GM23248 (cell line): ENCODE measurements at regions not wholly inside any gene's neighbourhood (a gene's known extent, or its start where the extent isn't known, plus 50 kb on each side); places are given as distances from the start of the nearest gene placed in this dataset.

Source experiments
- DNase-seq: peaks from one replicate; pipeline ENCODE4 v3.0.0-alpha.2; 2015
- H2AFZ ChIP-seq: fragments of 200-600 bp; sonication (generic); 2 replicates; pipeline ENCODE4 v1.6.1; 2016; ENCODE audit warnings: antibody characterized with exemption
- H3F3A ChIP-seq: fragments of 200-600 bp; sonication (generic); 2 replicates; pipeline ENCODE4 v1.6.1; 2016; ENCODE audit warnings: mild to moderate bottlenecking, antibody characterized with exemption, mixed run types; ENCODE audit not compliant: insufficient read depth
- H3K27ac ChIP-seq: fragments of 200-600 bp; sonication (generic); 2 replicates; pipeline ENCODE4 v1.5.1; 2016; ENCODE audit warnings: mild to moderate bottlenecking
- H3K27me3 ChIP-seq: fragments of 200-600 bp; sonication (generic); replicated peaks from 2 replicates; pipeline ENCODE4 v1.6.1; 2016; ENCODE audit warnings: mild to moderate bottlenecking; ENCODE audit not compliant: insufficient read depth
- H3K36me3 ChIP-seq: fragments of 200-600 bp; sonication (generic); 2 replicates; pipeline ENCODE4 v1.6.1; 2016; ENCODE audit warnings: low read depth, mild to moderate bottlenecking
- H3K4me1 ChIP-seq: fragments of 200-600 bp; sonication (generic); 2 replicates; pipeline ENCODE4 v1.6.1; 2016; ENCODE audit warnings: mild to moderate bottlenecking; ENCODE audit not compliant: insufficient read depth
- H3K4me2 ChIP-seq: fragments of 200-600 bp; sonication (generic); one replicate; pipeline ENCODE4 v1.6.1; 2016; ENCODE audit warnings: mild to moderate bottlenecking; ENCODE audit not compliant: unreplicated experiment
- H3K4me3 ChIP-seq: fragments of 200-600 bp; sonication (generic); 2 replicates; pipeline ENCODE4 v1.5.1; 2016; ENCODE audit warnings: mild to moderate bottlenecking
- H3K79me2 ChIP-seq: fragments of 200-600 bp; sonication (generic); 2 replicates; pipeline ENCODE4 v1.6.1; 2016; ENCODE audit warnings: mild to moderate bottlenecking; ENCODE audit not compliant: insufficient read depth
- H3K9ac ChIP-seq: fragments of 200-600 bp; sonication (generic); 2 replicates; pipeline ENCODE4 v1.6.1; 2016; ENCODE audit warnings: mild to moderate bottlenecking
- H3K9me2 ChIP-seq: fragments of 200-600 bp; sonication (generic); 2 replicates; pipeline ENCODE4 v1.6.1; 2016; ENCODE audit warnings: mixed run types, mild to moderate bottlenecking, moderate library complexity; ENCODE audit not compliant: insufficient read depth
- H3K9me3 ChIP-seq: fragments of 200-600 bp; sonication (generic); one replicate; pipeline ENCODE4 v1.6.1; 2017; ENCODE audit warnings: low read depth
- H4K20me1 ChIP-seq: fragments of 200-600 bp; sonication (generic); 2 replicates; pipeline ENCODE4 v1.6.0; 2016; ENCODE audit not compliant: insufficient read depth
- EZH2 ChIP-seq: fragments of 200-600 bp; sonication (generic); IDR thresholded peaks from 2 replicates; pipeline ENCODE4 v1.6.1; 2018; ENCODE audit warnings: antibody characterized with exemption, mild to moderate bottlenecking; ENCODE audit not compliant: insufficient read depth, poor library complexity, severe bottlenecking
- EZH2phosphoT487 ChIP-seq: fragments of 200-600 bp; sonication (generic); IDR thresholded peaks from 2 replicates; pipeline ENCODE4 v1.6.1; 2018; ENCODE audit warnings: antibody characterized with exemption, moderate library complexity, mild to moderate bottlenecking, low read depth; ENCODE audit not compliant: insufficient read depth
- WGBS, 2 experiments: methylation state at CpG; one replicate each; pipeline ENCODE4 v1.1.6; 2015 to 2017; ENCODE audit warnings: low lambda C conversion rate in 2 of 2, low coverage in 1 of 2; ENCODE audit errors: missing lambda C conversion rate in 2 of 2; 5-methylcytosine and 5-hydroxymethylcytosine counted together
- in situ Hi-C: fragments of 300-500 bp; cut with MboI; formaldehyde crosslinking; loops from 2 replicates; pipeline ENCODE4 v1.15.0; 2020

DNA sequence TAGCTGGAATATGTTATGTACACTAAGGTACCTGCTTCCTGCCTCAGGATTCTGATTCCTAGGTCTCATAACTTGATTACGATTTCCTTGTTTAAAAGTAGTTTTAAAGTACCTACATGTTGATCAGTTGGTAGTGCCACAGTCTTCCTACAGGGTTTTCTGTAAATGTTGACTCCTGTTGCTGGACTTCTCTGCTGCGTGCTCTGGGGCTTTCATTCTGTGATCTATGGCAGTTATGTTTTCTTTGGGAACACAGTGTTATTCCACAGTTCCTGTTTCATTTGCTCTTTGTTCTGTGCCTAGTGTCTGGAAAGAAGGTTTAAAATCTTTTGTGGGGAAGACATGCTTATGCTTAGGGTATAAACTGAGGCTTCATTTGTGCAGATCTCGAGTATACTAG, 343.5 kb downstream of the PLK2 start:
- Histone ChIP-seq H2AFZ (no peak overlapping the region), H4K20me1 (no peaks in the 10 kb centered on the region), H3K9ac (no peak overlapping the region), H3K36me3 (no peaks in the 10 kb centered on the region), H3K27me3 (no peaks in the 10 kb centered on the region), H3K9me3 (no peaks in the 10 kb centered on the region), H3K9me2 (no peaks in the 10 kb centered on the region), H3K4me2 (no peak overlapping the region), H3K79me2 (no peaks in the 10 kb centered on the region), H3K27ac (no peak overlapping the region), H3K4me1 (peaks cover 13% of the 10 kb centered on the region; the same call in 1 of the 2 replicates), H3K4me3 (no peak overlapping the region), H3F3A (peaks cover 8% of the 10 kb centered on the region)
- TF ChIP-seq EZH2phosphoT487 (no peak), EZH2 (no peak)
- DNase-seq: no peak
- 87% methylated on average over 3 of the region's 3 CpGs for WGBS, 2 experiments
- in situ Hi-C loops: no loop called here

DNA sequence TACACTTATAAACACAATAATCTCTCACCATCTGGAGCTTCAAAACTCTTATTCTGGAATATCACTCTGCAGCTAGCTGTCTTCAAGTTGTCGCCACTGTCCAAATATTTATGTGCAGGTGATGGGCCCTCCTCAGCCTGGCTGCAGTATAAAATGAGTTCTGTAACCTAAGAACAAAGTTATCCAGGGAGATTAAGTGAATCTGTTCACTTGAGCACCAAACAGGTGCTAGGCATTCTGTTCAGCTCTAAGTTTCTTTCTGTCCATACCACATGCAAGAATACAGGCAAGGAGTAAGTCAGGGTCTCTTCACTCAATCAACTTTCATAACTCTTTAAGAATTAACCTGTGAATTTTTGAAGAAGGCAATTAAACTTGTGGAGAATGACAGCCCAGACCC, 344.1 kb downstream of the PLK2 start:
- H3K4me2 ChIP-seq: no peak overlapping the region
- H3K27me3 ChIP-seq: no peaks in the 10 kb centered on the region
- no peaks in the 10 kb centered on the region for H3K36me3 ChIP-seq
- no peak overlapping the region for H3K27ac ChIP-seq
- peaks cover 13% of the 10 kb centered on the region; the same call in 1 of the 2 replicates for H3K4me1 ChIP-seq
- H4K20me1 ChIP-seq: no peaks in the 10 kb centered on the region
- DNase-seq: no peak
- H3K79me2 ChIP-seq: no peaks in the 10 kb centered on the region
- WGBS, 2 experiments: 95 to 100% methylated on average over 1 of the region's 1 CpG
- no peak overlapping the region for H2AFZ ChIP-seq
- TF ChIP-seq EZH2phosphoT487 (no peak), EZH2 (no peak)
- no peaks in the 10 kb centered on the region for H3K9me2 ChIP-seq
- no peaks in the 10 kb centered on the region for H3K9me3 ChIP-seq
- H3K4me3 ChIP-seq: no peak overlapping the region
- in situ Hi-C loops: no loop called here
- H3K9ac ChIP-seq: no peak overlapping the region
- H3F3A ChIP-seq: peaks cover 8% of the 10 kb centered on the region

- Histone ChIP-seq H3K36me3 (no peaks in the 10 kb centered on the region), H3K9ac (no peak overlapping the region), H3F3A (peaks cover 8% of the 10 kb centered on the region), H3K4me3 (no peak overlapping the region), H3K79me2 (no peaks in the 10 kb centered on the region), H4K20me1 (no peaks in the 10 kb centered on the region), H3K27me3 (no peaks in the 10 kb centered on the region), H2AFZ (peak overlapping the region; percentile 20), H3K9me2 (no peaks in the 10 kb centered on the region), H3K27ac (peak overlapping the region; percentile 59), H3K4me2 (peak overlapping the region; percentile 43), H3K4me1 (peaks cover 13% of the 10 kb centered on the region; the same call in 1 of the 2 replicates), H3K9me3 (no peaks in the 10 kb centered on the region)
- no peak for TF ChIP-seq EZH2phosphoT487
- no peak for TF ChIP-seq EZH2
- 14 to 20% methylated on average over 3 of the region's 3 CpGs for WGBS, 2 experiments
- peak; percentile 81 for DNase-seq
- in situ Hi-C loops: no loop called here
These were observed 345.6 kb downstream of the PLK2 start for GRCh38 chr5:58114324-58114723.

DNA sequence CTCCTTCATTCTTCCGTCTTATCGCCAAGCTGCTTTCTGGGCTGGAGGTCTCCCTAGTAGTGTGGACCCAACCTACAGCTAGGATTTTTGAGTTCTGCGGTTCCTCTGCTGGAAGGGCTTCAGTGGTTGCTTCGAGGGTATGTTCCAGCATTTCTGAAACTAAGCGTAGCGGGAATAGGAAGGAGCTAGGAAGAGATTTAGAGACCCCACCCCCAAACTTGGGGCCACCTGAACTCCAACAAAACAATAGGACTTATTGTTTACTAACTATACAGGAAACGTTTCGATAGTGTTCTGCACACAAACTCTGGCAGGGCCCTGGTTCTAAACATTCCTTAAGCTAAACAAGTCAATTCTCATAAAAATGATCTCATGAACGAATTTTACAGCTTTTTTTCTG, 346.7 kb downstream of the PLK2 start:
- Histone ChIP-seq H3K27me3 (no peaks in the 10 kb centered on the region), H3K9me3 (no peaks in the 10 kb centered on the region), H3K27ac (no peak overlapping the region), H3F3A (peaks cover 8% of the 10 kb centered on the region), H3K36me3 (no peaks in the 10 kb centered on the region), H3K4me2 (no peak overlapping the region), H3K79me2 (no peaks in the 10 kb centered on the region), H3K9me2 (no peaks in the 10 kb centered on the region), H3K4me1 (peaks cover 13% of the 10 kb centered on the region; the same call in 1 of the 2 replicates), H2AFZ (no peak overlapping the region), H4K20me1 (no peaks in the 10 kb centered on the region), H3K9ac (no peak overlapping the region), H3K4me3 (no peak overlapping the region)
- in situ Hi-C loops: no loop called here
- 87% methylated on average over 9 of the region's 9 CpGs for WGBS, 2 experiments
- TF ChIP-seq EZH2: no peak
- TF ChIP-seq EZH2phosphoT487: no peak
- DNase-seq: no peak

GRCh38 chr5:58108511-58108910, 351.4 kb downstream of the PLK2 start:
- H3K27me3 ChIP-seq: no peaks in the 10 kb centered on the region
- DNase-seq: no peak
- H3K4me3 ChIP-seq: no peak overlapping the region
- H3K4me1 ChIP-seq: peaks cover 9% of the 10 kb centered on the region; the same call in 1 of the 2 replicates
- H3K4me2 ChIP-seq: no peak overlapping the region
- no peaks in the 10 kb centered on the region for H3K79me2 ChIP-seq
- 48 to 64% methylated on average over 1 of the region's 1 CpG for WGBS, 2 experiments
- H2AFZ ChIP-seq: no peak overlapping the region
- no peaks in the 10 kb centered on the region for H3K36me3 ChIP-seq
- H3K27ac ChIP-seq: no peak overlapping the region
- TF ChIP-seq EZH2phosphoT487: no peak
- TF ChIP-seq EZH2: no peak
- H3F3A ChIP-seq: no peaks in the 10 kb centered on the region
- H3K9me3 ChIP-seq: no peaks in the 10 kb centered on the region
- no peaks in the 10 kb centered on the region for H3K9me2 ChIP-seq
- in situ Hi-C loops: no loop called here
- H3K9ac ChIP-seq: no peak overlapping the region
- H4K20me1 ChIP-seq: no peaks in the 10 kb centered on the region
